Right forelimb (tissue), 1 donor: ENCODE measurements at regions not wholly inside any gene's neighbourhood (a gene's known extent, or its start where the extent isn't known, plus 50 kb on each side); places are given as distances from the start of the nearest gene placed in this dataset.
"Not testable (repeated sequence)": the region's sequence is repeated elsewhere in the genome, so short reads cannot be mapped to it uniquely, and the experiment has no call there.

Experiments
- DNase-seq: peaks from one replicate; pipeline ENCODE4 v3.0.0-alpha.2; 2018

DNA sequence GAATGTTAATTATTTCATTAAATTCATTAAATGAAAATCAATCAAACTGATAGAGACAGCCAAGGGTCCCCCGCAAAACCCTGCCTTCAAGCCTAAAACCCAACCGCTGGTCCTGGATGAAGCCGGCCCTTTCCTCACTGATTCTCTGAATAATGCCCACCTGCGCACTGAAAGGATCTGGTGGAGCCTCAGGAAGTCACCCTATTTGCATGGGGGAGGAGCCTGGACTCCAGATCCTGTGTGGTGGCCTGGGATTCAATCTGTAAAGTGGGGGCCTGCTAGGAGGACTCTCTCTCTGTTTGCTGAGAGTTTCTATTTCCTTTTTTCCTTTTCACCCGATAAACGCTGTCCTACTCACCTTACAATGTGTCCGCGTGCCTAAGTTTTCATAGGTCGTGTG is 97.9 kb upstream of the ADAMTS3 start:
- DNase-seq: no peak

GRCh38 chr4:72665171-72665968 is 96.3 kb upstream of the ADAMTS3 start:
- no peak for DNase-seq

DNA sequence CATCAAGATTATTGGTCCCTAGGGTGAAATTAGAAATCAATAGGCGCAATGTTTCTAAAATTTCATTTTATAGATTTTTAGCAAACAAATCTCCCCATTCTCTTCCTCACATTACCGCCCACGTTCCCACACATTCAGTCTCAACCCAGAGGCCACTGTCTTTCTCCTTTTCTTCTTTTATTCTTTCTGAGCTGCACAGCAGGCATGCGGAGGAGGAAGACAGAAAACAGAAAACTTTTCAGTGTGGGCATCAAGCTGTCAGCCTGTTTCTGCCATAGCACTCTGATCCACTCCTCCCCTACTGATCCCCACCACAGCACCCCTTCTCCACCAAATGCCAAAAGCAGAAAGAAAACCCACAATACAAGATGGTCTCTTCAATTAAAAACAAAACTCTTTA is 94.8 kb upstream of the ADAMTS3 start:
- DNase-seq: no peak

- no peak for DNase-seq
Measured at GRCh38 chr4:72661830-72662229, 92.8 kb upstream of the ADAMTS3 start.

DNA sequence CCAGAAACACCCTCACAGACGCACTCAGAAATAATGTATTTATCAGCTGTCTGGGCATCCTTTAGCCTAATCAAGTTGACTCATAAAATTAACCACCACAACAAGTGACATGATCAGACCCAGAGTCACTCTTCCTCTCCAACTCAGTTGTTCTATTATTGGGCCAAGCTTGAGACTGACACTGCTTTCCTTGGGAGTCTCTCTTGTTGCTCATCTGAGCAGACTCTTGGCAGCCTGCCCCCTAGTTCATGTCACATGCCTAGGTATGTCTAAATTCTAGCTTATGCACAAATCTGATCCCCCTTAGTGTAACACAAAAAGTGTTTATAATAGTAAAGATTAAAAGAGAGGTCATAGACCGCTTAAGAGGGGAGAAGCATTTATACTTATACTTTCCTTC is 72.6 kb upstream of the ADAMTS3 start:
- DNase-seq: no peak

- not testable (repeated sequence) for DNase-seq
Measured at GRCh38 chr4:72636866-72637265, 67.8 kb upstream of the ADAMTS3 start.

- not testable (repeated sequence) for DNase-seq
Measured at GRCh38 chr4:72635931-72636330, 66.9 kb upstream of the ADAMTS3 start.

- DNase-seq: not testable (repeated sequence)
Measured at GRCh38 chr4:72632253-72632652, 63.2 kb upstream of the ADAMTS3 start.

DNA sequence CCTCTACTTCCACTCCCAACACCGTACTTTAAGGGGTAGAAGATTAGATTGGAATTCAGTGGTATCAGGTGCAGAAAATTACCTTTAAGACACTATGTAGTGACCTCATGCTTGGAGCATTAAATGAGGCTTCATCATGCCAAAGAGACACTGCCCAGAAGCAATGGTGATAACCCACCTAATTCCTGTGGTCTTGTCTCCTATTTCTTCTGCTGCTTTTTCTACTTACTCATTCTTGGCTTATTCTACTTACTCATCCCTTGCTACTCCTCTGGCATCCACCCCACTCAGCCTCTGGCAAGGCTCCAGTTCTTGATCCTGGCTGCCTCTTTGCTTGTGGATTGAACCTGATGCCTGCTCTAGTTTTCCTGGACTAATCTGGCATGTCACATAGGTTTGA is 62.3 kb upstream of the ADAMTS3 start:
- DNase-seq: no peak

DNA sequence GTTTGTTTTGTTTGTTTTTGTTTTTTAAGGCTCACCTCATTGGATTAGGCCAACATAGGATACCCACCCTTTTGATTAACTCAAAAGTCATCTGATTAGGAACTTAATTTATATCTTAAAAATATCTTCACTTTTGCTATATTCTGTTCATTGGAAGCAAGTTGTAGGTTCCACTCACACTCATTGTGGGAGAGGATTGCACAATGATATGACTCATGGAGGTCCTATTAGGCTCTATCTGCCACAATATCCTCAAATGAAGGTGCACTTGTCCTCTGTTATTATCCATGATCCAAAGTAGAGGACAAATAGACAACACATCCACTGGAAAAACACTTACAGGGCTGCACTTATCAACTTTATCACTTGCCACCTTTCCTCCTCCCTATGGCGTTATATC is 60.5 kb upstream of the ADAMTS3 start:
- no peak for DNase-seq

DNA sequence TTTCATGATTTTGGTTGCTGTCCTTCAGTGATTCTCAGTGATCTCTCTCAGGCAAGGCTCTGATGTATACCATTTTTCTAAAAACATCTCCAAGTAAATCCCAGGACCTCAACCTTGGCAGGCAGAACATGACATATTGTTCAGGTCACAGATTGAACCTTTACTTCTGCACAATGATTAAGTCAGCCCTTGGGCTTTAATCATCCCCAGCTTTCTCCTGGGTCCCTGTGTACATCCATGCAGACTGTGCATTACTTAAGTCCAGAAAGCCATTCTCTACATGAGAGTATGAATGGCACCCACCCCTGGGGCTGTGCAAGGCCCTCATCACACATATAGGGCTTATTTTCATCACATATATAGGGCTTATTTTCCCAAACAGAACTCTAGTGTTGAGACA is 58.7 kb upstream of the ADAMTS3 start:
- no peak for DNase-seq
